ENCODE measurements at regions not wholly inside any gene's neighbourhood (a gene's known extent, or its start where the extent isn't known, plus 50 kb on each side); places are given as distances from the start of the nearest gene placed in this dataset.

DNA sequence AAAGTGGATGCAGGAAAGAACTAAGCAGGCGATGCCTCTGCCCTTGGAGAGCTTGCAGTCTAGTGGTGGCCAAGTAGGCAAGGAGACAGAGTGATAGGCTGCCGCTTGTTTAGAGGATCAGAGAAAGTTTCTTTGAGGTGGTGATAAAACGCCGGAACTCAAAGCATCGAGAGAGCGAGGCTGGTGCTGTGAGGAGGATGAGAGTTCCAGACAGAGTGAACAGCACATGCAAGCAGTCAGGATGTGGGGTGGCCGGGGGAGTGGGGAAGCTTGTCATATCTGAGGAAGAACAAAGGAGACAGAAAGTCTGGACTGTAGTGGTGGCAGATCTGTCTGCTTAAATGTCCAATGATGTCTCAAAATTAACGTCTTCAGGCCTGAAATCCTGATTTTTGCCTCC lies 319.7 kb downstream of the SNAPC1 start:
- TF ChIP-seq, protein P1, sequence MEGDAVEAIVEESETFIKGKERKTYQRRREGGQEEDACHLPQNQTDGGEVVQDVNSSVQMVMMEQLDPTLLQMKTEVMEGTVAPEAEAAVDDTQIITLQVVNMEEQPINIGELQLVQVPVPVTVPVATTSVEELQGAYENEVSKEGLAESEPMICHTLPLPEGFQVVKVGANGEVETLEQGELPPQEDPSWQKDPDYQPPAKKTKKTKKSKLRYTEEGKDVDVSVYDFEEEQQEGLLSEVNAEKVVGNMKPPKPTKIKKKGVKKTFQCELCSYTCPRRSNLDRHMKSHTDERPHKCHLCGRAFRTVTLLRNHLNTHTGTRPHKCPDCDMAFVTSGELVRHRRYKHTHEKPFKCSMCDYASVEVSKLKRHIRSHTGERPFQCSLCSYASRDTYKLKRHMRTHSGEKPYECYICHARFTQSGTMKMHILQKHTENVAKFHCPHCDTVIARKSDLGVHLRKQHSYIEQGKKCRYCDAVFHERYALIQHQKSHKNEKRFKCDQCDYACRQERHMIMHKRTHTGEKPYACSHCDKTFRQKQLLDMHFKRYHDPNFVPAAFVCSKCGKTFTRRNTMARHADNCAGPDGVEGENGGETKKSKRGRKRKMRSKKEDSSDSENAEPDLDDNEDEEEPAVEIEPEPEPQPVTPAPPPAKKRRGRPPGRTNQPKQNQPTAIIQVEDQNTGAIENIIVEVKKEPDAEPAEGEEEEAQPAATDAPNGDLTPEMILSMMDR (IDR thresholded peaks at IDR 0.05) = no peak
- TF ChIP-seq POLR2A (IDR thresholded peaks at IDR 0.05) = no peak
